ENCODE measurements at regions not wholly inside any gene's neighbourhood (a gene's known extent, or its start where the extent isn't known, plus 50 kb on each side); places are given as distances from the start of the nearest gene placed in this dataset.

DNA sequence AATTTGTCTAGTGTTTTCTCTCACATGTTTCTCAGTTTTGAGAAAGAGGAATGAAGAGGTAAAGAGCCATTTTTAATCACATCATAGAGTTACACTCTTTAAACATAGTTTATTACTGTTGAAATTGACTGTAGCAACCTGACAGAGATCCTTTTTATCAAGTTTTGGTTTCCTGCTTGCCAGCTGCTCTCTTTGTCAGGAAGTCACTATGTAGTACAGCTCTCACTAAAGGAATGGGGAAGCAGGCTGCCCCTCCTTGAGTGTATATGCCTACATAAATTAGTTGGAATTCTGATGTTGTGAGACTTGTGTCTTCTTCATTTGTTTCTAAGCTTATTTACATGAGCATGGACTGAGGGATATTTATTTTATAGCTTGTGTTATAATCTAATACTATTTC, 1274.0 kb upstream of the CELF2 start:
- ChIA-PET POLR2A (no interaction called here), CTCF (no interaction called here)
- TF ChIP-seq, protein P1, sequence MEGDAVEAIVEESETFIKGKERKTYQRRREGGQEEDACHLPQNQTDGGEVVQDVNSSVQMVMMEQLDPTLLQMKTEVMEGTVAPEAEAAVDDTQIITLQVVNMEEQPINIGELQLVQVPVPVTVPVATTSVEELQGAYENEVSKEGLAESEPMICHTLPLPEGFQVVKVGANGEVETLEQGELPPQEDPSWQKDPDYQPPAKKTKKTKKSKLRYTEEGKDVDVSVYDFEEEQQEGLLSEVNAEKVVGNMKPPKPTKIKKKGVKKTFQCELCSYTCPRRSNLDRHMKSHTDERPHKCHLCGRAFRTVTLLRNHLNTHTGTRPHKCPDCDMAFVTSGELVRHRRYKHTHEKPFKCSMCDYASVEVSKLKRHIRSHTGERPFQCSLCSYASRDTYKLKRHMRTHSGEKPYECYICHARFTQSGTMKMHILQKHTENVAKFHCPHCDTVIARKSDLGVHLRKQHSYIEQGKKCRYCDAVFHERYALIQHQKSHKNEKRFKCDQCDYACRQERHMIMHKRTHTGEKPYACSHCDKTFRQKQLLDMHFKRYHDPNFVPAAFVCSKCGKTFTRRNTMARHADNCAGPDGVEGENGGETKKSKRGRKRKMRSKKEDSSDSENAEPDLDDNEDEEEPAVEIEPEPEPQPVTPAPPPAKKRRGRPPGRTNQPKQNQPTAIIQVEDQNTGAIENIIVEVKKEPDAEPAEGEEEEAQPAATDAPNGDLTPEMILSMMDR (IDR thresholded peaks at IDR 0.05) = no peak
- H3K27ac Mint-ChIP-seq = no peak overlapping the region
- DNase-seq (no peak), ATAC-seq (no peak)
- intact Hi-C loops (cut with micrococcal nuclease) = no loop called here
- H3K9me3 Mint-ChIP-seq = no peaks in the 10 kb centered on the region
- H3K4me3 Mint-ChIP-seq = no peak overlapping the region
- H3K4me1 Mint-ChIP-seq (ENCODE audit: low read depth) = no peaks in the 10 kb centered on the region
- H3K36me3 Mint-ChIP-seq (ENCODE audit: low read depth) = no peaks in the 10 kb centered on the region
- no peaks in the 10 kb centered on the region for H3K27me3 Mint-ChIP-seq

DNA sequence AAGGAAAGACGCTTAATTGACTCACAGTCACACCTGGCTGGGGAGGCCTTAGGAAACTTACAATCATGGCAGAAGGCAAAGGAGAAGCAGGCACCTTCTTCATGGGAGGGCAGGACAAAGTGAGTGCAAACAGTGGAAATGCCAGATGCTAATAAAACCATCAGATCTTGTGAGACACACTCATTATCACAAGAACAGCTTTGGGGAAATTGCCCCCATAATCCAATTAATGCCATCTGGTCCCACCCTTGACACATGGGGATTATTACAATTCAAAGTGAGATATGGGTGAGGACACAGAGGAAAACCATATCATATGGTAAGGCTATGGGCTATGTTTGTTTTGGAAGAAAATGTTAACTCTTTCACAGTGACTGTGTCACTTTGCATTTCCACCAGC, 1272.5 kb upstream of the CELF2 start:
- Mint-ChIP-seq H3K36me3 (ENCODE audit: low read depth) (no peaks in the 10 kb centered on the region), H3K4me3 (no peak overlapping the region), H3K27ac (no peak overlapping the region), H3K4me1 (ENCODE audit: low read depth) (no peaks in the 10 kb centered on the region), H3K27me3 (no peaks in the 10 kb centered on the region), H3K9me3 (no peaks in the 10 kb centered on the region)
- TF ChIP-seq, protein P1 (IDR thresholded peaks at IDR 0.05) = no peak
- no peak for DNase-seq
- ChIA-PET CTCF (no interaction called here), POLR2A (no interaction called here)
- intact Hi-C loops (cut with micrococcal nuclease) = no loop called here
- ATAC-seq = no peak

DNA sequence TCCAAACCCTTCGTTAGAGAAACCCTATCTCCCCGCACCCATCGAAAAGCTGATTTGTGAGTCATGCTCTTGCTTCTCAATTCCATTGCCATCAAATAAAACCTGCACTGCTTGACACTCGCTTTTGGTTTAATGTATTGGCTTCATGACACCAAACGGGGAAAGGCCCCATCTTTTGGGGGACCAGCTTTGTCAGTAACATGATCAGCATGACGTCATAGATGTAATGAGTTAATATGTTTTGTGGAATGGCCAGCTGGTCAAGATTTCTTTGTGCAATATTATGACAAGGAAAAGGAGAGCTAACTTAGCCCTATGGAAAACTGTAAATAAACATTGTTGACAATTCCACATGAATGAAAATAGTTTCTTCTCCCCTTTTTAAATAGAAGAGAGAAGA, 1260.5 kb upstream of the CELF2 start:
- intact Hi-C loops (cut with micrococcal nuclease) = no loop called here
- ChIA-PET POLR2A (interaction anchor here (1.2 kb wide), 1 partner anchor 28 kb away, joined by 3 read pairs; no protein-coding TSS in a partner anchor), CTCF (no interaction called here)
- Mint-ChIP-seq H3K36me3 (ENCODE audit: low read depth) (no peaks in the 10 kb centered on the region), H3K4me3 (no peak overlapping the region), H3K27me3 (no peaks in the 10 kb centered on the region), H3K27ac (no peak overlapping the region), H3K4me1 (ENCODE audit: low read depth) (no peaks in the 10 kb centered on the region), H3K9me3 (peaks cover 2% of the 10 kb centered on the region)
- DNase-seq (no peak), ATAC-seq (no peak)
- TF ChIP-seq, protein P1 (IDR thresholded peaks at IDR 0.05) = no peak

DNA sequence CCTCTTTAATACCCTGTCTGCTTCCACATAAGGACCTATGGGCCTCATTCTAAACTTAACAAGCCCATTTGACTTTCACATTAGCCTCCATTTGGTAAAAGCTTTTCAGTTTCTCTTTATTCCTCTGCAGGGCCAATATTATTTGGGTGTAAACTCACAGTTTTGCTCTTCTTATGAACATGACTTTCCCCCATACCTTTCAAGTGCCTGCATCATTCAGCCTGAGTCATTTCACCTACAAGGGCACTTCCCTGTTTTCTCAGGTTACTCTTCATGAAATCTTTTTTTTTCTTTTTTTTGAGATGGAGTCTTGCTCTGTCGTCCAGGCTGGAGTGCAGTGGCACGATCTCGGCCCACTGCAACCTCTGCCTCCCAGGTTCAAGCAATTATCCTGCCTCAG, 1258.1 kb upstream of the CELF2 start:
- Mint-ChIP-seq H3K27me3 (no peaks in the 10 kb centered on the region), H3K9me3 (peaks cover 2% of the 10 kb centered on the region), H3K4me3 (no peak overlapping the region), H3K4me1 (ENCODE audit: low read depth) (no peaks in the 10 kb centered on the region), H3K36me3 (ENCODE audit: low read depth) (no peaks in the 10 kb centered on the region), H3K27ac (no peak overlapping the region)
- DNase-seq = no peak
- ChIA-PET POLR2A (no interaction called here), CTCF (no interaction called here)
- TF ChIP-seq, protein P1 (IDR thresholded peaks at IDR 0.05) = no peak
- intact Hi-C loops (cut with micrococcal nuclease) = no loop called here
- ATAC-seq = no peak

DNA sequence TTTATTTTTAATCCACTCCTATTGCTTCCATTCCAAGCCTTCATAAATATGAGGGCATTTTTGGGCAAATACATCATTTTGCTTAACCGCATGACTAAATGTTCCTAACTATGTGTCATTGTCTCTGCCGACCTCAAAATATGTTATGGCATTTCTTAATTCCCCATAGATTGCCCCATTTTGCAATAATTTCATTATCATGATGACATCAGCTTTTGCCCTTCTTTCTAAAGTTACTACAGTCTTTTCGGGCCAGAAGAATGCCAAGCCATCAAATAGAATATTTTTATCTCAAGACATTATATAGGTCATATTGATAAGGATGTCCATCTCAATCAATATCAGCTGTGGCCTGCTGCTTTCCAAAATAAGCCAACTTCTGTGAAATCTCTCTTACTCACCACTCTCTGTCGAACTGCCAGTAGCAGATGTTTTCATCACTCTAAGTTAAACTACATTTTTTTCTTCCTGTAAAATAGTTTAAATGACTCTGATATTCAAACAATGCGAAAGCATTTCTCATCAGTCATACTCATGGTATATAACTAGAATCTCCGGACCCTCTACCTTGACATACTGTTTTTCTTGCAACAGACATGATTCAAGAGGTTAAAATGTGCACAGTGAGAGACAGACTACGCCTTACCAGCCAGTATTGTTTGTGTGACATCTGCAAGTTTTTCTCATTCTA, 1254.6 kb upstream of the CELF2 start:
- Mint-ChIP-seq H3K4me1 (ENCODE audit: low read depth) (no peaks in the 10 kb centered on the region), H3K36me3 (ENCODE audit: low read depth) (no peaks in the 10 kb centered on the region), H3K9me3 (peaks cover 2% of the 10 kb centered on the region), H3K4me3 (no peak overlapping the region), H3K27ac (no peak overlapping the region), H3K27me3 (no peaks in the 10 kb centered on the region)
- intact Hi-C loops (cut with micrococcal nuclease) = no loop called here
- TF ChIP-seq, protein P1 (IDR thresholded peaks at IDR 0.05) = no peak
- ATAC-seq (no peak), DNase-seq (no peak)
- ChIA-PET CTCF (no interaction called here), POLR2A (no interaction called here)

Data from activated CD8-positive, alpha-beta T cell treated with anti-CD3 and anti-CD28 coated beads for 36 hours (primary cell).